SK-N-MC (cell line): ENCODE measurements at regions not wholly inside any gene's neighbourhood (a gene's known extent, or its start where the extent isn't known, plus 50 kb on each side); places are given as distances from the start of the nearest gene placed in this dataset.

ENCODE experiments used
- DNase-seq: peaks from one replicate; pipeline ENCODE4 v3.0.0-alpha.2; 2011; ENCODE audit warnings: low read depth, low spot score
- H3K27ac ChIP-seq: fragments of 200-600 bp; sonication (generic); 2 replicates; pipeline ENCODE4 v1.5.1; 2016; ENCODE audit warnings: mixed run types
- H3K36me3 ChIP-seq: fragments of 200-600 bp; sonication (generic); 2 replicates; pipeline ENCODE4 v1.6.1; 2017; ENCODE audit warnings: antibody characterized with exemption, low read length, mixed read lengths; ENCODE audit not compliant: insufficient read depth
- H3K4me3 ChIP-seq: fragments of 200-600 bp; sonication (generic); 2 replicates; pipeline ENCODE4 v1.5.1; 2016
- H3K9ac ChIP-seq: fragments of 200-600 bp; sonication (generic); 2 replicates; pipeline ENCODE4 v1.8.0; 2017; ENCODE audit warnings: mixed run types, mixed read lengths; ENCODE audit not compliant: insufficient read length
- H3K9me3 ChIP-seq: fragments of 200-600 bp; sonication (generic); 2 replicates; pipeline ENCODE4 v1.6.1; 2017; ENCODE audit warnings: low read depth, mild to moderate bottlenecking, antibody characterized with exemption, low read length, moderate library complexity, mixed read lengths
- EZH2 ChIP-seq: fragments of 200-600 bp; sonication (generic); IDR thresholded peaks from one replicate; pipeline ENCODE4 v1.6.1; 2017; ENCODE audit warnings: antibody characterized with exemption
- FOXP2 ChIP-seq: optimal IDR thresholded peaks from 2 replicates; pipeline ENCODE3; 2011; ENCODE audit warnings: mild to moderate bottlenecking, moderate library complexity; ENCODE audit not compliant: insufficient read depth; ENCODE audit errors: extremely low read length, control extremely low read depth
- POLR2AphosphoS5 ChIP-seq: IDR thresholded peaks from 2 replicates; pipeline ENCODE4 v1.6.1; 2012; ENCODE audit warnings: mild to moderate bottlenecking, low read depth, low read length, borderline replicate concordance

DNA sequence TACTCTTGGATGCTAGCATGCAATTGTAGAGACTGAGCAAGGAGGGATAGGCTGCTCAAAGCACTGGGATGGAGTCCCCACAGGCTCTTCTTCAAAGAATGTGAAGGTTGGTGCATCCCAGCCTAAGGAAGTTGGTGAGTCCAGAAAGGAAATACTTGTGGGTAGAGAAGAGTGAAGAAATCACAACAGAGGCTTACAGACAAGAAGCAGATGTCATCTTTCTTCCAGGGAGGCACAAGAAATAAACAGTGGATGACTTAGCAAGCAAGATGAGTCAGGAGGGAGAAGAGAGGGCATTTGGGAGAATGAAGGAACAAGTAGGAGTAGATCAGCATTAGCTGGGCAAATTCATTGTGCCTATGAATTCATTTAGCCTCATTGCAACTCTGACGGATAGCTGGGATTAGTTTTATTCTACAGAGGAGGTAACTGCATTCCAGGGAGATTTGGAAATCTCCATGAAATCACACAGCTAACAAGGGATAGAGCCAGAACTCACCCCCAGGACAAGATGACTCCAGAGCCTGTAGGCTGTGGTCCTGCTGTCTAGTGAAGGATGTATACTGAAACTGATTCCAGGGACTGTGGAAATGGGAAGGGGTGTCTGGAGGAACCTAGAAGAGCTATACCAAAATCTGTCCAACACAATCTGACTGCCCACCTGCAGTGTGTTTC lies 125.8 kb upstream of the SPTLC3 start:
- no peak for TF ChIP-seq EZH2
- TF ChIP-seq POLR2AphosphoS5: no peak
- Histone ChIP-seq H3K36me3 (no peaks in the 10 kb centered on the region), H3K9ac (no peak overlapping the region), H3K4me3 (no peak overlapping the region), H3K27ac (no peak overlapping the region), H3K9me3 (no peaks in the 10 kb centered on the region)
- DNase-seq: no peak

GRCh38 chr20:12883507-12883885 lies 125.3 kb upstream of the SPTLC3 start:
- Histone ChIP-seq H3K36me3 (no peaks in the 10 kb centered on the region), H3K9me3 (no peaks in the 10 kb centered on the region), H3K9ac (no peak overlapping the region), H3K4me3 (no peak overlapping the region), H3K27ac (no peak overlapping the region)
- TF ChIP-seq FOXP2 (no peak), POLR2AphosphoS5 (no peak), EZH2 (no peak)
- no peak for DNase-seq

GRCh38 chr20:12886618-12887363 lies 122.0 kb upstream of the SPTLC3 start:
- TF ChIP-seq EZH2: no peak
- no peak for TF ChIP-seq POLR2AphosphoS5
- no peak for TF ChIP-seq FOXP2
- H3K27ac ChIP-seq: no peak overlapping the region
- DNase-seq: no peak

GRCh38 chr20:12891643-12892042 lies 117.1 kb upstream of the SPTLC3 start:
- Histone ChIP-seq H3K36me3 (no peaks in the 10 kb centered on the region), H3K4me3 (no peak overlapping the region), H3K27ac (no peak overlapping the region), H3K9me3 (no peaks in the 10 kb centered on the region), H3K9ac (no peak overlapping the region)
- no peak for TF ChIP-seq POLR2AphosphoS5
- no peak for TF ChIP-seq EZH2
- TF ChIP-seq FOXP2: no peak
- DNase-seq: no peak

More at GRCh38 chr20:12886618-12887363, 122.0 kb upstream of the SPTLC3 start:
- Histone ChIP-seq H3K9ac (no peak overlapping the region), H3K9me3 (no peaks in the 10 kb centered on the region), H3K4me3 (no peak overlapping the region), H3K36me3 (no peaks in the 10 kb centered on the region)

DNA sequence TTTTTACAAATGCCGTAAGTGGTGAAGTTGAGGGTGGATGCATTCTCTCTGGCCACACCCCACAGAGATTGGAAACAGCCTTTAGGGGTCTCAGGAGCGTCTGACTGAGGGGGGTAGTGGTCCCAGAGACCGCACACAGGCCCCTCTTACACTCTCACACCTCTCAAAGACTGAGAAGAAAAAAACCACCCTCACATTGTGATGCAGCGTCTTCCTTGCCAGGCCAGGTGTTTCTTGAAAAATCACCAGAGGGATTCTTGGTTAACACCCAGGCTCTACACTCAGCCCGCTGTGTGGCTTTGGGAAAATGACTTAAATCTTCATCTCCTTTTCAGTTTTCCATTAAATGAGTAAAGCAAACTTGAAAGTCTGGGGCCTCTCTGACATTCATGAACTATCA lies 115.8 kb upstream of the SPTLC3 start:
- no peak for DNase-seq
- Histone ChIP-seq H3K27ac (no peak overlapping the region), H3K4me3 (no peak overlapping the region), H3K9ac (no peak overlapping the region), H3K36me3 (no peaks in the 10 kb centered on the region), H3K9me3 (no peaks in the 10 kb centered on the region)
- TF ChIP-seq FOXP2 (no peak), POLR2AphosphoS5 (no peak), EZH2 (no peak)

DNA sequence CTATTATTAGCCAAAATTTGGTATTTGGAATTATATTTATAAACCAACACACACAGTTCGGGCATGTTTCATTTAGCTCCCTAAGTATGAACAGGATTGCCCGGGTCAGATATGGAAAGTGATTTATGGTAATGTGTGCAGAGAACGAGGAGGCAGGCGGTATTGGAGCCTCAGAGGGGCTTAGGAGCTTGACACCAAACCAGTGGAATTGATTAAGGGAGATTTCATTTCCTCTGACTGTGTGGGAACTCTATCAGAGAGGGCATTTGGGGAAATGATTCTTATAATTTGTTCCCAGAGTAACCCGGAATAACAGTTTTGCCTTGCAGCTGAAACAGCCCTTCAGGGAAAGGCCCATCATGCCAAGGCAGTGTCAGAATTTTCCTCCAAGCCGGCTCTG lies 115.1 kb upstream of the SPTLC3 start:
- TF ChIP-seq EZH2: no peak
- TF ChIP-seq POLR2AphosphoS5: no peak
- no peak for TF ChIP-seq FOXP2
- DNase-seq: no peak
- no peak overlapping the region for H3K4me3 ChIP-seq
- no peaks in the 10 kb centered on the region for H3K9me3 ChIP-seq
- no peak overlapping the region for H3K9ac ChIP-seq
- no peak overlapping the region for H3K27ac ChIP-seq
- H3K36me3 ChIP-seq: no peaks in the 10 kb centered on the region

DNA sequence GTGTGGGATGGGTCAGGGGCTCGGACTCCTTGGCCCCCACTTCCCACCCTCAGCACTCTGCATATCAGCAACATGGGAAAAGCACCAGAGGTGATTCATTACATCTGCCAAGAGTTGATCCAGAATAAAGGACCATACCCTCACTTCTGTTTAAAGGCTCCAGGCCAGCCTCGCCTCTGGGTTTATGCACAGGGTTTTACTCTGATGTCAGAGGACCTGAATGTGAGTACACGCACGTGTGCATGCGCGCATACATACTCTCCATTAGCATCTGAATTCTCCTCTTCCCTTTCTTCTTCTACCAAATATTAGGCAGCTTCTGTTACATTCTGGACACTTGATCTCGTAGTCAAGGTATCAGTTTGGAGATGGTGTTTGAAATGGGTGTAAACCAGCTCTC lies 114.7 kb upstream of the SPTLC3 start:
- no peak for DNase-seq
- Histone ChIP-seq H3K4me3 (no peak overlapping the region), H3K9ac (no peak overlapping the region), H3K27ac (no peak overlapping the region), H3K9me3 (no peaks in the 10 kb centered on the region), H3K36me3 (no peaks in the 10 kb centered on the region)
- no peak for TF ChIP-seq EZH2
- no peak for TF ChIP-seq POLR2AphosphoS5
- no peak for TF ChIP-seq FOXP2

DNA sequence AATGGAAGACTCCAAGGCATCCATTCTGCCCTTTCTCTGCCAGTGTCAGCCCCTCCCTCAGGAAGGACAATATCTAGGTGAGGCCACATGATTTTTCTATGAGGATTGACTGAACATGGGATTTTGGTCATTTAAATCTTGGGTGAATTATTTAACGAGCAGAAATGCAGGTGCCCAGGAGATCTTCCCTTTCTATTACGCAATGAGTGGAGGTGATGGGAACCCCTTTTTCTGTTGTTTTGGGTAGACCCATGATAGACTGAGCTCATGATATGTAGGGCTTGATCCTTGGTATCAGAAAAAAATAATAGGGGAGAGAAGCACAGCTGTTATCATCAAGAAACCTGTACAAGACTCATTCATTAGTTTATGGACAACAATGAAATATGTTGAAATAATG lies 112.6 kb upstream of the SPTLC3 start:
- no peak overlapping the region for H3K4me3 ChIP-seq
- no peaks in the 10 kb centered on the region for H3K36me3 ChIP-seq
- no peaks in the 10 kb centered on the region for H3K9me3 ChIP-seq
- H3K9ac ChIP-seq: no peak overlapping the region
- TF ChIP-seq FOXP2: no peak
- no peak for TF ChIP-seq POLR2AphosphoS5
- TF ChIP-seq EZH2: no peak
- no peak overlapping the region for H3K27ac ChIP-seq
- DNase-seq: no peak
